HG03060 (cell line): ENCODE measurements at regions not wholly inside any gene's neighbourhood (a gene's known extent, or its start where the extent isn't known, plus 50 kb on each side); places are given as distances from the start of the nearest gene placed in this dataset.

Source experiments
- ATAC-seq: cut with Tn5 transposase; IDR thresholded peaks from one replicate; pipeline ENCODE4 v1.9.1; 2021; ENCODE audit warnings: low read depth, moderate number of reproducible peaks; ENCODE audit not compliant: unreplicated experiment

- ATAC-seq, result no peak
Measured at GRCh38 chr7:35581605-35582210, 113.2 kb downstream of the HERPUD2 start.

GRCh38 chr7:35576031-35576573 lies 118.8 kb downstream of the HERPUD2 start:
- ATAC-seq, result no peak

GRCh38 chr7:35571611-35572240 lies 123.2 kb downstream of the HERPUD2 start:
- ATAC-seq, result no peak

GRCh38 chr7:35570937-35571336 lies 124.0 kb downstream of the HERPUD2 start:
- no peak for ATAC-seq

- no peak for ATAC-seq
Measured at GRCh38 chr7:35565927-35566326, 129.0 kb downstream of the HERPUD2 start.

- ATAC-seq, result no peak
Measured at GRCh38 chr7:35558841-35559240, 136.1 kb downstream of the HERPUD2 start.

- ATAC-seq, result no peak
Measured at GRCh38 chr7:35556515-35557471, 138.1 kb downstream of the HERPUD2 start.

- ATAC-seq, result no peak
Measured at GRCh38 chr7:35555934-35556333, 139.0 kb downstream of the HERPUD2 start.

- ATAC-seq, result no peak
Measured at GRCh38 chr7:35555386-35555785, 139.5 kb downstream of the HERPUD2 start.

GRCh38 chr7:35553519-35553918 lies 141.4 kb downstream of the HERPUD2 start:
- no peak for ATAC-seq

GRCh38 chr7:35552691-35553090 lies 142.2 kb downstream of the HERPUD2 start:
- ATAC-seq, result no peak

GRCh38 chr7:35551321-35552081 lies 143.4 kb downstream of the HERPUD2 start:
- no peak for ATAC-seq

- no peak for ATAC-seq
Measured at GRCh38 chr7:35550831-35551230, 144.1 kb downstream of the HERPUD2 start.

- no peak for ATAC-seq
Measured at GRCh38 chr7:35549781-35550180, 145.2 kb downstream of the HERPUD2 start.

GRCh38 chr7:35548291-35548690 lies 146.6 kb downstream of the HERPUD2 start:
- no peak for ATAC-seq

- no peak for ATAC-seq
Measured at GRCh38 chr7:35546691-35547429, 148.1 kb downstream of the HERPUD2 start.

- no peak for ATAC-seq
Measured at GRCh38 chr7:35545831-35546230, 149.1 kb downstream of the HERPUD2 start.

- ATAC-seq, result no peak
Measured at GRCh38 chr7:35544028-35544742, 150.8 kb downstream of the HERPUD2 start.
